Skin of body (tissue), 1 donor: ENCODE measurements at regions not wholly inside any gene's neighbourhood (a gene's known extent, or its start where the extent isn't known, plus 50 kb on each side); places are given as distances from the start of the nearest gene placed in this dataset.
A peak's percentile ranks its signal among the peaks of the same experiment; 100 is the strongest.

Source experiments
- DNase-seq: peaks from one replicate; lab custom pipeline; 2025; lab: John Stamatoyannopoulos, UW

- DNase-seq, result no peak
Measured at GRCh38 chr2:611519-611918, 65.7 kb downstream of the TMEM18 start.

- no peak for DNase-seq
Measured at GRCh38 chr2:610491-610890, 66.7 kb downstream of the TMEM18 start.

- DNase-seq, result no peak
Measured at GRCh38 chr2:609881-610280, 67.3 kb downstream of the TMEM18 start.

- DNase-seq, result no peak
Measured at GRCh38 chr2:609449-609848, 67.8 kb downstream of the TMEM18 start.

- DNase-seq, result no peak
Measured at GRCh38 chr2:608711-609110, 68.5 kb downstream of the TMEM18 start.

- DNase-seq, result no peak
Measured at GRCh38 chr2:608297-608696, 68.9 kb downstream of the TMEM18 start.

GRCh38 chr2:607709-608108 lies 69.5 kb downstream of the TMEM18 start:
- DNase-seq, result no peak

GRCh38 chr2:607172-607571 lies 70.0 kb downstream of the TMEM18 start:
- DNase-seq, result no peak

- DNase-seq, result no peak
Measured at GRCh38 chr2:605674-606608, 71.3 kb downstream of the TMEM18 start.

GRCh38 chr2:604854-605524 lies 72.2 kb downstream of the TMEM18 start:
- no peak for DNase-seq

- no peak for DNase-seq
Measured at GRCh38 chr2:604385-604784, 72.8 kb downstream of the TMEM18 start.

GRCh38 chr2:603869-604268 lies 73.3 kb downstream of the TMEM18 start:
- no peak for DNase-seq

GRCh38 chr2:603427-603826 lies 73.8 kb downstream of the TMEM18 start:
- DNase-seq, result no peak

- no peak for DNase-seq
Measured at GRCh38 chr2:602571-603359, 74.4 kb downstream of the TMEM18 start.

- DNase-seq, result no peak
Measured at GRCh38 chr2:601806-602455, 75.3 kb downstream of the TMEM18 start.

GRCh38 chr2:601387-601698 lies 75.9 kb downstream of the TMEM18 start:
- no peak for DNase-seq

- DNase-seq, result no peak
Measured at GRCh38 chr2:600542-601386, 76.4 kb downstream of the TMEM18 start.

GRCh38 chr2:599601-600000 lies 77.6 kb downstream of the TMEM18 start:
- DNase-seq, result no peak

GRCh38 chr2:598058-598802 lies 79.0 kb downstream of the TMEM18 start:
- DNase-seq, result peak; percentile 1
